H1 (cell line): ENCODE measurements at regions not wholly inside any gene's neighbourhood (a gene's known extent, or its start where the extent isn't known, plus 50 kb on each side); places are given as distances from the start of the nearest gene placed in this dataset.

Experiments
- CTCF ChIA-PET: fragments of 300-600 bp; sonication (Branson Sonifier 250); formaldehyde crosslinking; loops from one replicate; lab custom pipeline; 2021; ENCODE audit not compliant: partially characterized antibody; lab: Charles Lee
- POLR2A ChIA-PET: fragments of 300-600 bp; sonication (Branson Sonifier 250); formaldehyde crosslinking; loops from one replicate; lab custom pipeline; 2021; ENCODE audit warnings: inconsistent platforms; ENCODE audit not compliant: partially characterized antibody; lab: Charles Lee
- DNase-seq, 2 experiments: peaks; one replicate each; pipeline versions ENCODE4 v3.0.0 to v3.0.0-alpha.2; 2010 to 2022; ENCODE audit warnings: low spot score in 2 of 2, low read depth in 1 of 2, mixed read lengths in 1 of 2
- FAIRE-seq: peaks from 2 replicates; lab custom pipeline; 2011; peaks lifted over from hg19 to GRCh38; lab: Jason Lieb, UNC
- H2AFZ ChIP-seq: 2 replicates; pipeline ENCODE4 v1.8.1; 2012; ENCODE audit warnings: low read length, inconsistent platforms
- H2AK5ac ChIP-seq: 2 replicates; pipeline ENCODE4 v1.6.1; 2013; ENCODE audit warnings: low read depth, low read length
- H2BK120ac ChIP-seq: replicated peaks from 2 replicates; pipeline ENCODE3; 2013; ENCODE audit warnings: low read depth, low read length, inconsistent platforms
- H2BK12ac ChIP-seq: 2 replicates; pipeline ENCODE4 v1.6.1; 2013; ENCODE audit warnings: low read depth, low read length
- H2BK15ac ChIP-seq: 2 replicates; pipeline ENCODE4 v1.6.1; 2013; ENCODE audit warnings: low read length
- H2BK20ac ChIP-seq: 2 replicates; pipeline ENCODE4 v1.6.1; 2013; ENCODE audit warnings: low read length
- H2BK5ac ChIP-seq: 2 replicates; pipeline ENCODE4 v1.6.1; 2013; ENCODE audit warnings: low read depth, low read length
- H3K14ac ChIP-seq: 2 replicates; pipeline ENCODE4 v1.6.1; 2013; ENCODE audit warnings: inconsistent platforms; ENCODE audit not compliant: insufficient read length
- H3K18ac ChIP-seq: 2 replicates; pipeline ENCODE4 v1.6.1; 2013; ENCODE audit warnings: low read length; ENCODE audit errors: extremely low read depth
- H3K23ac ChIP-seq: 2 replicates; pipeline ENCODE4 v1.6.1; 2013; ENCODE audit warnings: inconsistent platforms; ENCODE audit not compliant: insufficient read length
- H3K23me2 ChIP-seq: 2 replicates; pipeline ENCODE4 v1.6.1; 2013; ENCODE audit warnings: low read depth, low read length
- H3K27ac ChIP-seq: 2 replicates; pipeline ENCODE4 v1.6.1; 2011; ENCODE audit warnings: low read depth, low read length, inconsistent platforms
- H3K27me3 ChIP-seq, 4 experiments: replicated peaks in 1 of 4; 1 replicate in 1 of 4; 2 replicates in 3 of 4; pipeline versions ENCODE4 v1.6.1 to v1.8.1; 2011 to 2013; ENCODE audit warnings: low read length in 3 of 4, mild to moderate bottlenecking in 3 of 4, inconsistent platforms in 2 of 4, mixed read lengths in 2 of 4, moderate library complexity in 1 of 4; ENCODE audit not compliant: control insufficient read depth in 3 of 4, insufficient read depth in 3 of 4; ENCODE audit errors: extremely low read depth in 1 of 4
- H3K36me3 ChIP-seq, 4 experiments: 2 replicates each; pipeline versions ENCODE4 v1.6.1 to v1.8.1; 2011 to 2013; ENCODE audit warnings: mild to moderate bottlenecking in 4 of 4, low read length in 3 of 4, moderate library complexity in 2 of 4, control low read depth in 1 of 4, inconsistent platforms in 1 of 4; ENCODE audit not compliant: insufficient read depth in 4 of 4, control insufficient read depth in 2 of 4
- H3K4ac ChIP-seq: replicated peaks from 2 replicates; pipeline ENCODE3; 2013; ENCODE audit warnings: low read length, low read depth, mixed read lengths, inconsistent platforms; ENCODE audit not compliant: insufficient read length
- H3K4me1 ChIP-seq, 4 experiments: replicated peaks in 1 of 4; 1 replicate in 1 of 4; 2 replicates in 3 of 4; pipeline versions ENCODE4 v1.6.1 to v1.8.1; 2011 to 2013; ENCODE audit warnings: low read length in 3 of 4, inconsistent platforms in 2 of 4, mixed read lengths in 1 of 4; ENCODE audit not compliant: insufficient read depth in 4 of 4, control insufficient read depth in 3 of 4
- H3K4me2 ChIP-seq, 2 experiments: 2 replicates each; pipeline versions ENCODE4 v1.6.1 to v1.8.1; 2011 to 2013; ENCODE audit warnings: low read depth in 2 of 2, low read length in 2 of 2, control low read depth in 1 of 2, inconsistent platforms in 1 of 2, mild to moderate bottlenecking in 1 of 2; ENCODE audit not compliant: insufficient read depth in 1 of 2
- H3K4me3 ChIP-seq, 4 experiments: fragments of 200-600, 300-600 bp in 1 of 4; sonication (generic), shearing (Covaris generic), sonication (Bioruptor Twin) in 1 of 4; 2 replicates each; pipeline versions ENCODE4 v1.5.1 to v1.8.1; 2011 to 2016; ENCODE audit warnings: low read length in 4 of 4, low read depth in 3 of 4, control low read depth in 2 of 4, inconsistent platforms in 2 of 4, mild to moderate bottlenecking in 2 of 4, mixed read lengths in 1 of 4, moderate library complexity in 1 of 4; ENCODE audit not compliant: insufficient read depth in 2 of 4; ENCODE audit errors: extremely low read depth in 1 of 4
- H3K56ac ChIP-seq: replicated peaks from 2 replicates; pipeline ENCODE3; 2013; ENCODE audit warnings: low read depth, mild to moderate bottlenecking, mixed read lengths, low read length, inconsistent platforms; ENCODE audit not compliant: insufficient read length
- H3K79me1 ChIP-seq: 2 replicates; pipeline ENCODE4 v1.6.1; 2013; ENCODE audit warnings: low read depth, low read length, control low read depth
- H3K79me2 ChIP-seq, 2 experiments: 2 replicates each; pipeline versions ENCODE4 v1.6.1 to v1.8.1; 2012 to 2013; ENCODE audit warnings: low read length in 2 of 2, mild to moderate bottlenecking in 2 of 2, inconsistent platforms in 1 of 2; ENCODE audit not compliant: insufficient read depth in 2 of 2, control insufficient read depth in 1 of 2
- H3K9ac ChIP-seq, 4 experiments: replicated peaks in 1 of 4; 1 replicate in 1 of 4; 2 replicates in 3 of 4; pipeline versions ENCODE4 v1.6.1 to v1.8.1; 2011 to 2013; ENCODE audit warnings: low read depth in 3 of 4, low read length in 3 of 4, control low read depth in 2 of 4, mild to moderate bottlenecking in 2 of 4, moderate library complexity in 2 of 4, inconsistent platforms in 1 of 4; ENCODE audit errors: extremely low read depth in 1 of 4
- H3K9me3 ChIP-seq, 2 experiments: 2 replicates each; pipeline versions ENCODE4 v1.6.1 to v1.8.1; 2012 to 2013; ENCODE audit warnings: mild to moderate bottlenecking in 2 of 2, moderate library complexity in 2 of 2, control low read depth in 1 of 2, inconsistent platforms in 1 of 2, low read depth in 1 of 2, low read length in 1 of 2, mixed read lengths in 1 of 2; ENCODE audit not compliant: insufficient read depth in 2 of 2
- H4K20me1 ChIP-seq, 2 experiments: replicated peaks in 1 of 2; 2 replicates each; pipeline versions ENCODE3 to v1.8.1; 2011 to 2013; ENCODE audit warnings: inconsistent platforms in 2 of 2, low read length in 2 of 2, mild to moderate bottlenecking in 1 of 2; ENCODE audit not compliant: insufficient read depth in 2 of 2, control insufficient read depth in 1 of 2
- H4K5ac ChIP-seq: 2 replicates; pipeline ENCODE4 v1.6.1; 2013; ENCODE audit warnings: low read length, low read depth, mixed read lengths, inconsistent platforms; ENCODE audit not compliant: insufficient read length
- H4K8ac ChIP-seq: 2 replicates; pipeline ENCODE4 v1.8.0; 2013; ENCODE audit warnings: mild to moderate bottlenecking, moderate library complexity, low read length, inconsistent platforms; ENCODE audit not compliant: insufficient read depth; ENCODE audit errors: extremely low read depth
- H4K91ac ChIP-seq: replicated peaks from 2 replicates; pipeline ENCODE3; 2013; ENCODE audit warnings: low read length, mixed read lengths, inconsistent platforms; ENCODE audit not compliant: insufficient read length
- ASH2L ChIP-seq: fragments of 200-600, 300-600 bp; sonication (generic); IDR thresholded peaks from one replicate; pipeline ENCODE4 v1.7.1; 2017; ENCODE audit warnings: low read length
- EZH2 ChIP-seq: fragments of 200-600 bp; sonication (generic); IDR thresholded peaks from 2 replicates; pipeline ENCODE4 v1.7.1; 2012; ENCODE audit warnings: low read depth, mild to moderate bottlenecking, moderate library complexity, low read length, inconsistent platforms; ENCODE audit not compliant: severe bottlenecking
- RAD21 ChIP-seq, 2 experiments: IDR thresholded peaks in 1 of 2; conservative IDR thresholded peaks in 1 of 2; 2 replicates each; pipeline ENCODE4 v1.6.1; 2011; ENCODE audit warnings: low read depth in 2 of 2, low read length in 2 of 2, improper control_type of control experiment in 1 of 2, inconsistent platforms in 1 of 2, mild to moderate bottlenecking in 1 of 2, moderate library complexity in 1 of 2
- SP4 ChIP-seq: IDR thresholded peaks from 2 replicates; pipeline ENCODE4 v1.6.1; 2012; ENCODE audit warnings: low read length, inconsistent platforms
- TF ChIP-seq, protein P1 (sequence below): IDR thresholded peaks from 2 replicates; pipeline ENCODE4 v1.6.1; 2012; ENCODE audit warnings: inconsistent platforms
- TF ChIP-seq, protein P2 (sequence below), 3 experiments: IDR thresholded peaks; 1 replicate in 2 of 3; 2 replicates in 1 of 3; pipeline versions ENCODE4 v1.5.1 to v1.6.1; 2011; ENCODE audit warnings: low read length in 3 of 3, mild to moderate bottlenecking in 3 of 3, inconsistent platforms in 2 of 3, low read depth in 1 of 3, moderate library complexity in 1 of 3; ENCODE audit not compliant: insufficient read depth in 1 of 3; ENCODE audit errors: control extremely low read depth in 1 of 3

DNA sequence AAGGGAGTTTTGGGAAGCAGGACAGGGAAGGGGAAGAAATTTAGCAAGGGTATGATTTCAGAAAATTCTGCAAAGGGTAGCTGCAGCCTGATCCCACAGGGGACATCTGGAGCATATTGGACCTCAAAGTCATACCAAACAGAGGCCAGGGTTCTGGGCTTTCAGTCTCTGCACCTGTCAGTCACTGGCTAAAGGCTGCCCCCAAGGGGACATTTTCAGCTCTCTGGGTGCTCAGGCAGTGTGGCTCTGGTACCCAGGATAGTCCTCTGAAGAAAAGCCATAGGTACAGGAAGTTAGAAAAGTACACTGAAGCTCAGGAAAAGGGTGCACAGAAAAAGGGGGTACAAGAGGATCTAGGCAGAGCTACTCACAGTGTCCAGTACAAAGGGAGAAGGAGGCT lies 149.2 kb downstream of the INSIG2 start:
- ChIA-PET CTCF (interaction anchor here (0.8 to 2.1 kb wide), 9 partner anchors 8 to 191 kb away, joined by 3 to 16 read pairs (median 4); no protein-coding TSS in a partner anchor), POLR2A (interaction anchor here (1.0 kb wide), 1 partner anchor 10 kb away, joined by 4 read pairs; no protein-coding TSS in a partner anchor)
- Histone ChIP-seq H3K4me3 (no peak overlapping the region), H3K4ac (no peak overlapping the region), H3K27me3 (no peaks in the 10 kb centered on the region; a peak in 1 of 7 replicates), H3K9ac (no peak overlapping the region), H2AK5ac (no peak overlapping the region), H4K5ac (no peak overlapping the region), H2BK15ac (no peak overlapping the region), H4K8ac (no peak overlapping the region), H3K4me1 (no peaks in the 10 kb centered on the region), H4K20me1 (no peaks in the 10 kb centered on the region), H3K79me2 (no peaks in the 10 kb centered on the region), H3K4me2 (no peak overlapping the region), H2BK5ac (no peak overlapping the region), H3K79me1 (no peaks in the 10 kb centered on the region), H3K23ac (no peak overlapping the region), H3K9me3 (0 out of 4 replicates have a peak, but pooled peaks cover 0 to 3% of the 10 kb centered on the region in 2 experiments), H4K91ac (no peak overlapping the region), H3K27ac (no peak overlapping the region), H2BK120ac (no peak overlapping the region), H3K36me3 (no peaks in the 10 kb centered on the region), H2BK12ac (no peak overlapping the region), H2BK20ac (no peak overlapping the region), H3K18ac (no peak overlapping the region), H3K56ac (no peak overlapping the region), H3K23me2 (no peaks in the 10 kb centered on the region), H2AFZ (no peak overlapping the region), H3K14ac (no peak overlapping the region)
- FAIRE-seq = no peak
- DNase-seq = no peak
- TF ChIP-seq EZH2 (no peak), SP4 (no peak), RAD21 (IDR thresholded peaks at IDR 0.05 in 1 of 2, conservative IDR thresholded peaks at IDR 0.05 in 1 of 2; ENCODE audit: low read depth in 2 of 2, low read length in 2 of 2) (peak; percentile 57 to 67), ASH2L (no peak)
- TF ChIP-seq, protein P1, sequence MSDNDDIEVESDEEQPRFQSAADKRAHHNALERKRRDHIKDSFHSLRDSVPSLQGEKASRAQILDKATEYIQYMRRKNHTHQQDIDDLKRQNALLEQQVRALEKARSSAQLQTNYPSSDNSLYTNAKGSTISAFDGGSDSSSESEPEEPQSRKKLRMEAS = no peak
- TF ChIP-seq, protein P2, sequence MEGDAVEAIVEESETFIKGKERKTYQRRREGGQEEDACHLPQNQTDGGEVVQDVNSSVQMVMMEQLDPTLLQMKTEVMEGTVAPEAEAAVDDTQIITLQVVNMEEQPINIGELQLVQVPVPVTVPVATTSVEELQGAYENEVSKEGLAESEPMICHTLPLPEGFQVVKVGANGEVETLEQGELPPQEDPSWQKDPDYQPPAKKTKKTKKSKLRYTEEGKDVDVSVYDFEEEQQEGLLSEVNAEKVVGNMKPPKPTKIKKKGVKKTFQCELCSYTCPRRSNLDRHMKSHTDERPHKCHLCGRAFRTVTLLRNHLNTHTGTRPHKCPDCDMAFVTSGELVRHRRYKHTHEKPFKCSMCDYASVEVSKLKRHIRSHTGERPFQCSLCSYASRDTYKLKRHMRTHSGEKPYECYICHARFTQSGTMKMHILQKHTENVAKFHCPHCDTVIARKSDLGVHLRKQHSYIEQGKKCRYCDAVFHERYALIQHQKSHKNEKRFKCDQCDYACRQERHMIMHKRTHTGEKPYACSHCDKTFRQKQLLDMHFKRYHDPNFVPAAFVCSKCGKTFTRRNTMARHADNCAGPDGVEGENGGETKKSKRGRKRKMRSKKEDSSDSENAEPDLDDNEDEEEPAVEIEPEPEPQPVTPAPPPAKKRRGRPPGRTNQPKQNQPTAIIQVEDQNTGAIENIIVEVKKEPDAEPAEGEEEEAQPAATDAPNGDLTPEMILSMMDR (IDR thresholded peaks at IDR 0.05; ENCODE audit: control extremely low read depth in 1 of 3, insufficient read depth in 1 of 3, low read depth in 1 of 3, low read length in 3 of 3) = peak; percentile 15 to 43 (median 39)
